Effector memory CD8-positive, alpha-beta T cell (primary cell): ENCODE measurements at regions not wholly inside any gene's neighbourhood (a gene's known extent, or its start where the extent isn't known, plus 50 kb on each side); places are given as distances from the start of the nearest gene placed in this dataset.

ENCODE experiments used
- ATAC-seq: fragments of 150-1000 bp; cut with Tn5 transposase; replicated peaks from 2 replicates; pipeline ENCODE4 v1.10.0; 2021; ENCODE audit warnings: mild to moderate bottlenecking, moderate library complexity
- DNase-seq, 3 experiments: peaks; one replicate each; pipeline ENCODE4 v3.0.0; 2021
- H3K27ac Mint-ChIP-seq, 2 donors: one replicate each; pipeline ENCODE4 v1.8.0; 2022; ENCODE audit warnings: mild to moderate bottlenecking in 2 of 2, mixed read lengths in 2 of 2, moderate library complexity in 2 of 2
- H3K27me3 Mint-ChIP-seq, 2 donors: one replicate each; pipeline ENCODE4 v1.8.0; 2022; ENCODE audit warnings: mixed read lengths in 2 of 2
- H3K36me3 Mint-ChIP-seq: one replicate; pipeline ENCODE4 v1.8.0; 2022; ENCODE audit warnings: mild to moderate bottlenecking, moderate library complexity, mixed read lengths; ENCODE audit not compliant: insufficient read depth
- H3K4me1 Mint-ChIP-seq, 2 donors: one replicate each; pipeline ENCODE4 v1.8.0; 2022; ENCODE audit warnings: low read depth in 2 of 2, mixed read lengths in 2 of 2
- H3K4me3 Mint-ChIP-seq, 2 donors: one replicate each; pipeline ENCODE4 v1.8.0; 2022; ENCODE audit warnings: mild to moderate bottlenecking in 2 of 2, mixed read lengths in 2 of 2, moderate library complexity in 2 of 2
- H3K9me3 Mint-ChIP-seq, 2 donors: one replicate each; pipeline ENCODE4 v1.8.0; 2022; ENCODE audit warnings: mixed read lengths in 2 of 2

- DNase-seq: no peak
- no peak overlapping the region for H3K4me3 Mint-ChIP-seq
- H3K36me3 Mint-ChIP-seq: peaks cover 7% of the 10 kb centered on the region
- H3K4me1 Mint-ChIP-seq: peaks cover 0 to 2% of the 10 kb centered on the region in 2 donors
- no peak overlapping the region for H3K27ac Mint-ChIP-seq
- H3K27me3 Mint-ChIP-seq: peaks cover 0 to 15% of the 10 kb centered on the region in 2 donors
- no peak for ATAC-seq
- no peaks in the 10 kb centered on the region for H3K9me3 Mint-ChIP-seq
These were observed 164.9 kb downstream of the CDH26 start for GRCh38 chr20:60123096-60123495.

- DNase-seq: no peak
- Mint-ChIP-seq H3K27ac (no peak overlapping the region), H3K4me1 (peaks cover 0 to 2% of the 10 kb centered on the region in 2 donors), H3K27me3 (peaks cover 0 to 15% of the 10 kb centered on the region in 2 donors), H3K4me3 (no peak overlapping the region), H3K9me3 (no peaks in the 10 kb centered on the region), H3K36me3 (peaks cover 7% of the 10 kb centered on the region)
- ATAC-seq: no peak
These were observed 165.4 kb downstream of the CDH26 start for GRCh38 chr20:60123652-60124051.

- Mint-ChIP-seq H3K4me1 (peaks cover 0 to 2% of the 10 kb centered on the region in 2 donors), H3K27me3 (peaks cover 0 to 15% of the 10 kb centered on the region in 2 donors), H3K27ac (no peak overlapping the region), H3K4me3 (no peak overlapping the region), H3K9me3 (no peaks in the 10 kb centered on the region), H3K36me3 (peaks cover 4% of the 10 kb centered on the region)
- no peak for DNase-seq
- no peak for ATAC-seq
These were observed 166.7 kb downstream of the CDH26 start for GRCh38 chr20:60124776-60125381.

GRCh38 chr20:60125513-60125912 lies 167.3 kb downstream of the CDH26 start:
- no peak overlapping the region for H3K27ac Mint-ChIP-seq
- no peak overlapping the region for H3K4me3 Mint-ChIP-seq
- ATAC-seq (no peak), DNase-seq (no peak)
- H3K9me3 Mint-ChIP-seq: no peaks in the 10 kb centered on the region
- H3K36me3 Mint-ChIP-seq: peaks cover 4% of the 10 kb centered on the region
- peaks cover 0 to 15% of the 10 kb centered on the region in 2 donors for H3K27me3 Mint-ChIP-seq
- peaks cover 0 to 2% of the 10 kb centered on the region in 2 donors for H3K4me1 Mint-ChIP-seq

GRCh38 chr20:60126975-60127374 lies 168.8 kb downstream of the CDH26 start:
- H3K27ac Mint-ChIP-seq: no peak overlapping the region
- DNase-seq (no peak), ATAC-seq (no peak)
- H3K4me1 Mint-ChIP-seq: peaks cover 0 to 2% of the 10 kb centered on the region in 2 donors
- H3K27me3 Mint-ChIP-seq: peaks cover 0 to 15% of the 10 kb centered on the region in 2 donors
- no peaks in the 10 kb centered on the region for H3K36me3 Mint-ChIP-seq
- H3K4me3 Mint-ChIP-seq: no peak overlapping the region
- H3K9me3 Mint-ChIP-seq: no peaks in the 10 kb centered on the region

- Mint-ChIP-seq H3K27me3 (no peaks in the 10 kb centered on the region), H3K27ac (no peak overlapping the region), H3K4me3 (no peak overlapping the region), H3K36me3 (no peaks in the 10 kb centered on the region), H3K4me1 (peaks cover 0 to 2% of the 10 kb centered on the region in 2 donors), H3K9me3 (no peaks in the 10 kb centered on the region)
- no peak for DNase-seq
- ATAC-seq: no peak
These were observed 173.2 kb downstream of the CDH26 start for GRCh38 chr20:60131375-60131774.

- Mint-ChIP-seq H3K4me3 (no peak overlapping the region), H3K9me3 (no peaks in the 10 kb centered on the region), H3K36me3 (no peaks in the 10 kb centered on the region), H3K27me3 (no peaks in the 10 kb centered on the region), H3K27ac (no peak overlapping the region), H3K4me1 (peaks cover 0 to 2% of the 10 kb centered on the region in 2 donors)
- no peak for ATAC-seq
- DNase-seq: no peak
These were observed 174.1 kb downstream of the CDH26 start for GRCh38 chr20:60132162-60132826.

GRCh38 chr20:60132827-60133670 lies 174.8 kb downstream of the CDH26 start:
- Mint-ChIP-seq H3K27me3 (no peaks in the 10 kb centered on the region), H3K36me3 (no peaks in the 10 kb centered on the region), H3K4me1 (peaks cover 2 to 3% of the 10 kb centered on the region in 2 donors), H3K9me3 (no peaks in the 10 kb centered on the region), H3K4me3 (no peak overlapping the region), H3K27ac (no peak overlapping the region)
- DNase-seq (no peak), ATAC-seq (no peak)

- no peaks in the 10 kb centered on the region for H3K27me3 Mint-ChIP-seq
- H3K27ac Mint-ChIP-seq: no peak overlapping the region
- no peaks in the 10 kb centered on the region for H3K36me3 Mint-ChIP-seq
- peaks cover 2 to 6% of the 10 kb centered on the region in 2 donors for H3K4me1 Mint-ChIP-seq
- no peaks in the 10 kb centered on the region for H3K9me3 Mint-ChIP-seq
- no peak for ATAC-seq
- DNase-seq: no peak
- no peak overlapping the region for H3K4me3 Mint-ChIP-seq
These were observed 177.1 kb downstream of the CDH26 start for GRCh38 chr20:60135276-60135675.

GRCh38 chr20:60136645-60137401 lies 178.6 kb downstream of the CDH26 start:
- H3K4me1 Mint-ChIP-seq: peaks cover 2 to 6% of the 10 kb centered on the region in 2 donors
- no peaks in the 10 kb centered on the region for H3K36me3 Mint-ChIP-seq
- no peaks in the 10 kb centered on the region for H3K9me3 Mint-ChIP-seq
- DNase-seq (no peak), ATAC-seq (no peak)
- no peak overlapping the region for H3K4me3 Mint-ChIP-seq
- H3K27me3 Mint-ChIP-seq: no peaks in the 10 kb centered on the region
- no peak overlapping the region for H3K27ac Mint-ChIP-seq

- ATAC-seq: peak; percentile 56
- Mint-ChIP-seq H3K27ac (no peak overlapping the region), H3K4me1 (peaks cover 2 to 6% of the 10 kb centered on the region in 2 donors), H3K36me3 (no peaks in the 10 kb centered on the region), H3K27me3 (no peaks in the 10 kb centered on the region), H3K9me3 (no peaks in the 10 kb centered on the region), H3K4me3 (peak overlapping the region; percentile 70 to 83)
- peak in 1 of 3 experiments; percentile 37 for DNase-seq
These were observed 179.5 kb downstream of the CDH26 start for GRCh38 chr20:60137657-60138245.

- H3K4me3 Mint-ChIP-seq: peak overlapping the region; percentile 70 to 83
- H3K4me1 Mint-ChIP-seq: peaks cover under 1 to 6% of the 10 kb centered on the region in 2 donors
- H3K36me3 Mint-ChIP-seq: no peaks in the 10 kb centered on the region
- DNase-seq (peak in 1 of 3 experiments; percentile 32), ATAC-seq (peak; percentile 43)
- no peaks in the 10 kb centered on the region for H3K27me3 Mint-ChIP-seq
- H3K9me3 Mint-ChIP-seq: no peaks in the 10 kb centered on the region
- H3K27ac Mint-ChIP-seq: peak overlapping the region in 1 of 2 donors; percentile 78
These were observed 180.3 kb downstream of the CDH26 start for GRCh38 chr20:60138256-60139220.
